PC-3 (cell line): ENCODE measurements at regions not wholly inside any gene's neighbourhood (a gene's known extent, or its start where the extent isn't known, plus 50 kb on each side); places are given as distances from the start of the nearest gene placed in this dataset.

ENCODE experiments used
- ATAC-seq: fragments of 200-7000 bp; cut with Tn5 transposase; 2 replicates; pipeline ENCODE4 v1.9.1; 2020; ENCODE audit warnings: mild to moderate bottlenecking, moderate library complexity
- BruUV-seq: library from RNA; stranded (reverse); fragments of 400-500 nt; replicated peaks from 2 replicates; lab custom pipeline; 2021; lab: Mats Ljungman, UMichigan
- CTCF ChIA-PET: fragments of 300-600 bp; sonication (Branson Sonifier 250); formaldehyde crosslinking; loops from one replicate; lab custom pipeline; 2022; ENCODE audit warnings: antibody characterized with exemption; lab: Charles Lee
- POLR2A ChIA-PET: fragments of 300-600 bp; sonication (Branson Sonifier 250); formaldehyde crosslinking; loops from one replicate; lab custom pipeline; 2022; ENCODE audit warnings: antibody characterized with exemption; ENCODE audit not compliant: unreplicated experiment; lab: Charles Lee
- DNase-seq: peaks from one replicate; pipeline ENCODE4 v3.0.0-alpha.2; 2015
- H2AFZ ChIP-seq: fragments of 300-600 bp; sonication (generic); 2 replicates; pipeline ENCODE4 v1.6.0; 2016; ENCODE audit warnings: antibody characterized with exemption, low read length
- H3F3A ChIP-seq: fragments of 300-600 bp; sonication (generic); one replicate; pipeline ENCODE4 v1.6.0; 2017; ENCODE audit warnings: antibody characterized with exemption, low read length, control low read depth, mild to moderate bottlenecking; ENCODE audit not compliant: unreplicated experiment
- H3K27ac ChIP-seq: fragments of 300-600 bp; sonication (generic); 2 replicates; pipeline ENCODE4 v1.5.1; 2016; ENCODE audit warnings: mild to moderate bottlenecking, low read length
- H3K27me3 ChIP-seq: fragments of 300-600 bp; sonication (generic); 2 replicates; pipeline ENCODE4 v1.6.1; 2016; ENCODE audit warnings: low read length, mixed read lengths
- H3K36me3 ChIP-seq: fragments of 300-600 bp; sonication (generic); 2 replicates; pipeline ENCODE4 v1.6.1; 2016; ENCODE audit warnings: low read depth, mixed run types, low read length, mixed read lengths
- H3K4me1 ChIP-seq: fragments of 300-600 bp; sonication (generic); 2 replicates; pipeline ENCODE4 v1.5.1; 2016; ENCODE audit warnings: low read length; ENCODE audit not compliant: insufficient read depth
- H3K4me2 ChIP-seq: fragments of 300-600 bp; sonication (generic); 2 replicates; pipeline ENCODE4 v1.6.0; 2016; ENCODE audit warnings: low read length
- H3K4me3 ChIP-seq: fragments of 300-600 bp; sonication (generic); 2 replicates; pipeline ENCODE4 v1.5.1; 2016; ENCODE audit warnings: mild to moderate bottlenecking, low read length, mixed read lengths
- H3K79me2 ChIP-seq: fragments of 300-600 bp; sonication (generic); 2 replicates; pipeline ENCODE4 v1.6.1; 2017; ENCODE audit warnings: low read length, mixed read lengths
- H3K9ac ChIP-seq: fragments of 300-600 bp; sonication (generic); 2 replicates; pipeline ENCODE4 v1.6.0; 2016; ENCODE audit warnings: mild to moderate bottlenecking, low read length
- H3K9me2 ChIP-seq: fragments of 300-600 bp; sonication (generic); replicated peaks from 2 replicates; pipeline ENCODE4 v1.6.1; 2016; ENCODE audit warnings: mixed run types, low read length, mixed read lengths
- H3K9me3 ChIP-seq: fragments of 300-600 bp; sonication (generic); 2 replicates; pipeline ENCODE4 v1.6.1; 2016; ENCODE audit warnings: low read length, mixed read lengths
- H4K20me1 ChIP-seq: fragments of 300-600 bp; sonication (generic); 2 replicates; pipeline ENCODE4 v1.6.1; 2016; ENCODE audit warnings: low read length, mixed read lengths
- CTCF ChIP-seq: fragments of 300-600 bp; sonication (generic); conservative IDR thresholded peaks from 2 replicates; pipeline ENCODE4 v1.5.1; 2017; ENCODE audit warnings: antibody characterized with exemption, low read depth, mild to moderate bottlenecking, low read length
- EZH2 ChIP-seq: fragments of 300-600 bp; sonication (generic); IDR thresholded peaks from one replicate; pipeline ENCODE4 v1.6.1; 2017; ENCODE audit warnings: antibody characterized with exemption, mild to moderate bottlenecking, low read length; ENCODE audit not compliant: unreplicated experiment
- EZH2phosphoT487 ChIP-seq: fragments of 300-600 bp; sonication (generic); IDR thresholded peaks from 2 replicates; pipeline ENCODE4 v1.6.1; 2018; ENCODE audit warnings: mild to moderate bottlenecking, antibody characterized with exemption, low read length, borderline replicate concordance
- intact Hi-C: fragments of 100-400 bp; cut with micrococcal nuclease; formaldehyde crosslinking; loops from 2 replicates; pipeline ENCODE4 v1.9.0; 2023

GRCh38 chr13:87259479-87260083 lies 411.6 kb upstream of the SLITRK5 start:
- POLR2A ChIA-PET = no interaction called here
- H4K20me1 ChIP-seq = no peaks in the 10 kb centered on the region
- no peak overlapping the region for H3K4me3 ChIP-seq
- H3K27ac ChIP-seq = no peak overlapping the region
- intact Hi-C loops = no loop called here
- DNase-seq (peak; percentile 29), ATAC-seq (peak; percentile 70)
- TF ChIP-seq EZH2phosphoT487 (no peak), CTCF (peak; percentile 51; the same call in 1 of the 2 replicates), EZH2 (no peak)
- BruUV-seq = no TSS peak
- H2AFZ ChIP-seq = peak overlapping the region; percentile 60
- H3K9ac ChIP-seq = no peak overlapping the region
- peak overlapping the region; percentile 37; the same call in 1 of the 2 replicates for H3K4me2 ChIP-seq
- no peaks in the 10 kb centered on the region for H3K36me3 ChIP-seq
- H3K27me3 ChIP-seq = no peaks in the 10 kb centered on the region
- no peaks in the 10 kb centered on the region for H3K4me1 ChIP-seq
- no peaks in the 10 kb centered on the region for H3K9me3 ChIP-seq
- CTCF ChIA-PET = interaction anchor here (0.7 kb wide), 1 partner anchor 10 kb away, joined by 3 read pairs; no protein-coding TSS in a partner anchor
- no peaks in the 10 kb centered on the region for H3F3A ChIP-seq
- H3K9me2 ChIP-seq = no peaks in the 10 kb centered on the region
- H3K79me2 ChIP-seq = no peaks in the 10 kb centered on the region

- intact Hi-C loops = loop anchor here (1.0 to 10.0 kb wide), 6 partner anchors 299 to 1300 kb away; no protein-coding TSS in a partner anchor
- no TSS peak for BruUV-seq
- ChIA-PET CTCF (interaction anchor here (0.6 to 1.0 kb wide), 5 partner anchors 231 to 1304 kb away, joined by 3 to 8 read pairs (median 5); no protein-coding TSS in a partner anchor), POLR2A (no interaction called here)
- Histone ChIP-seq H3K4me2 (no peak overlapping the region), H3K27ac (no peak overlapping the region), H3K36me3 (no peaks in the 10 kb centered on the region), H3K79me2 (no peaks in the 10 kb centered on the region), H3K4me3 (no peak overlapping the region), H3F3A (no peaks in the 10 kb centered on the region), H3K4me1 (no peaks in the 10 kb centered on the region), H3K9me2 (no peaks in the 10 kb centered on the region), H2AFZ (no peak overlapping the region), H3K9ac (no peak overlapping the region), H3K9me3 (no peaks in the 10 kb centered on the region), H3K27me3 (no peaks in the 10 kb centered on the region), H4K20me1 (no peaks in the 10 kb centered on the region)
- DNase-seq (peak; percentile 69), ATAC-seq (peak; percentile 74)
- TF ChIP-seq EZH2 (no peak), CTCF (peak; percentile 72), EZH2phosphoT487 (no peak)
Measured at GRCh38 chr13:87274209-87274819, 396.9 kb upstream of the SLITRK5 start.

GRCh38 chr13:87280139-87280538 lies 391.0 kb upstream of the SLITRK5 start:
- no TSS peak for BruUV-seq
- ChIA-PET POLR2A (no interaction called here), CTCF (no interaction called here)
- no peaks in the 10 kb centered on the region for H3K9me2 ChIP-seq
- ATAC-seq (no peak), DNase-seq (peak; percentile 2)
- H3F3A ChIP-seq = no peaks in the 10 kb centered on the region
- H3K9me3 ChIP-seq = no peaks in the 10 kb centered on the region
- H3K27me3 ChIP-seq = no peaks in the 10 kb centered on the region
- H3K79me2 ChIP-seq = no peaks in the 10 kb centered on the region
- H3K4me1 ChIP-seq = no peaks in the 10 kb centered on the region
- no peak overlapping the region for H2AFZ ChIP-seq
- no peak overlapping the region for H3K27ac ChIP-seq
- no peak overlapping the region for H3K9ac ChIP-seq
- no peaks in the 10 kb centered on the region for H4K20me1 ChIP-seq
- no peak overlapping the region for H3K4me2 ChIP-seq
- intact Hi-C loops = loop anchor here (5.0 kb wide), 1 partner anchor 387 kb away; no protein-coding TSS in a partner anchor
- no peaks in the 10 kb centered on the region for H3K36me3 ChIP-seq
- no peak for TF ChIP-seq EZH2
- peak; percentile 55 for TF ChIP-seq CTCF
- H3K4me3 ChIP-seq = no peak overlapping the region
